Posterior vena cava (tissue), 2 donors: ENCODE measurements at regions not wholly inside any gene's neighbourhood (a gene's known extent, or its start where the extent isn't known, plus 50 kb on each side); places are given as distances from the start of the nearest gene placed in this dataset.

ENCODE experiments used
- DNase-seq: peaks from one replicate; pipeline ENCODE4 v3.0.0-alpha.2; 2020; ENCODE audit warnings: low spot score
- intact Hi-C, 2 donors: fragments of 100-400 bp; cut with DNase I; formaldehyde crosslinking; loops; one replicate each; pipeline versions ENCODE4 v1.14.1 to v1.14.2; 2022 to 2023
- donor health status: DM: yes; HTN: yes; CAD: no.
- donor health status: DM: yes; HTN: yes; CAD: no.

- intact Hi-C loops, result no loop called here
- no peak for DNase-seq
Observed at GRCh38 chr15:27673766-27674445, 425.2 kb downstream of the OCA2 start.

- intact Hi-C loops, result no loop called here
- no peak for DNase-seq
Observed at GRCh38 chr15:27672537-27672936, 426.6 kb downstream of the OCA2 start.

GRCh38 chr15:27671819-27672437 is 427.2 kb downstream of the OCA2 start:
- DNase-seq, result no peak
- intact Hi-C loops, result no loop called here

GRCh38 chr15:27670486-27671209 is 428.5 kb downstream of the OCA2 start:
- intact Hi-C loops, result no loop called here
- DNase-seq, result no peak

GRCh38 chr15:27669641-27670040 is 429.5 kb downstream of the OCA2 start:
- intact Hi-C loops, result no loop called here
- DNase-seq, result no peak

DNA sequence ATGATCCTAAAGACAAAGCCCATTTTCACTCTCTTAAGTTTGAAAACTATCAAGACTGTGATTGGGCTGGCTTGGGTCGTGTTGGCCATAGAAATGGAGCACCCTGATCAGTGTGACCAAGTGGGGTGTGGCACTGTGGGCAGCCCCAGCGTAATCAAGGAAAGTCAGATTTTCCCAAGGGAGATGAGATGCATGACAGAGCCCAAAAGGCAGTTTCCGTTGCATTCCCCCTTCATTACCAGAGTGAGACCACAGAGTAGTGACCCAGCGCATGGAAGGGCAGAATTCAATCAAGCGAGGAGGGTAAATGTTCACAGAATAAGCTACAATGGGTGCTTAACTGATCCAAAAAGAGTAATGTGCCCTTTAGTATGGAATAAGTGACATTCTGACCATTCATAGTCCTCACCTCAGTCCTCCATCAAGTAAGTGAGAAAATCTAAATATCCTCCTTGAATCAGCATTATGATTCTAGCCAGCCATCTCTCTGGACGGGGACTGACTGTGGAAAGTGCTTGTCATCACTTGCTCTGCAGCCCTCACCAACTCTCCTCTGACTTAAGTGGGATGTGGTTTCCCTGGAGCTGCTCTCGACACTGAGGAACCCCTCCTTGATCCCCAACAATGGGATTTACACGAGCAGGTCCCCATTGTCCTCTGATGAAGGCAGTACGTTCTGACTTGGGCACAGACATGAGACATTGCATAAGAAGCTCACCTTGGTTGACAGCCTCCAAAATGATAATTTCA is 430.5 kb downstream of the OCA2 start:
- DNase-seq, result no peak
- intact Hi-C loops, result no loop called here

GRCh38 chr15:27665002-27665401 is 434.1 kb downstream of the OCA2 start:
- DNase-seq, result no peak
- intact Hi-C loops, result no loop called here

DNA sequence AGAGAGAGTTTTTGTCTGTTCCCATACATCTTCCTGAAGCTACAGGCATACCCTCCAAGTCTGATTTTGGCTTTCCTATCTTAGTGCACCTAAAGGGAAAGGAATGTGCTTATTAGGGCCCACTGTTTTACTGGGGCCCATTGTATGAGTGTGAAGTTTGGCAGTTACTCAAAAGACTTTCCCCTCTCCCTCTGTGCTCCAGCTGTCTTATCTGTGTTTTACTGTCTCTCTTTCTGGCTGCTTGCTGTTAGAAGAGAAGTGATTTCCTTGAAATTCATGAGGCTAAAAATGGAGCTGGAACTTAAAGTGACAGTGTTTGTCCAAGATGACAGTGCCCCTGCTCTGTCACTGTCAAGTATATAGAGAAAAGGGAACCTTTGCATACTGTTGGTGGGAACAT is 436.2 kb downstream of the OCA2 start:
- intact Hi-C loops, result no loop called here
- DNase-seq, result no peak

DNA sequence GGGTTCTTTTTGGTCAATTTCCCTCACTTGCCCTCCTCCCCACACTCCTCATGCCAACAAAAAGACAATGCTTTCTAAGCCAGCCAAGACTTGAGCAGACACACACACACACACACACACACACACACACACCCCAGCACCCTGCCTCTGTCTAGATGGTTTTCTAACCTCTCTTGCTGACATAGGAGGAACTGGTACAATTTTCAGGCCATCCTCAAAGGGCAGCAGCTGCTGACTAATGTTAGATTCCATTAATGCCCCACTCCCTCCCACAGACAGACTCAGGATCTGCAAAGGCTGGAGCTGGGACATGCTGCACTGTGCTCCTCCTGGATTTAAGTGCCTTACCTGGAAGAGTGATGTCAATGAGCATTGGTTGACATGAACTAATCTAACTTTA is 438.4 kb downstream of the OCA2 start:
- intact Hi-C loops, result no loop called here
- DNase-seq, result no peak

DNA sequence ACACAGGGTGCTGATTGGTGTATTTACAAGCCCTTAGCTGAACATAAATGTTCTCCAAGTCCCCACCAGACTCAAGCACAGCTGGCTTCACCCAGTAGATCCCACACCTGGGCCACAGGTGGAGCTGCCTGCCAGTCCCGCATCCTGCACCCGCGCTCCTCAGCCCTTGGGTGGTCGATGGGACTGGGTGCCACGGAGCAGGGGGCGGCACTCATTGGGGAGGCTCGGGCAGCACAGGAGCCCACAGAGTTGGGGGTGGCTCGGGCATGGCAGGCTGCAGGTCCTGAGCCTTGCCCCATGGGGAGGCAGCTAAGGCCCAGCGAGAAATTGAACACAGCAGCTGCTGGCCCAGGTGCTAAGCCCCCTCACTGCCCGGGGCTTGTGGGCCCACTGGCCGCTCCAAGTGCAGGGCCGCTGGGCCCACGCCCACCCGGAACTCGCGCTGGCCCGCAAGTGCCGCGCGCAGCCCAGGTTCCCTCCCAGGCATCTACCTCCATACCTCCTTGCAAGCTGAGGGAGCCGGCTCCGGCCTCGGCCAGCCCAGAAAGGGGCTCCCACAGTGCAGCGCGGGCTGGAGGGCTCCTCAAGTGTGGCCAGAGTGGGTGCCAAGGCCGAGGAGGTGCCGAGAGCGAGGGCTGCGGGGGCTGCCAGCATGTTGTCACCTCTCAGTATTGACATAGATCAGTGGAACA is 442.7 kb downstream of the OCA2 start:
- intact Hi-C loops, result no loop called here

DNA sequence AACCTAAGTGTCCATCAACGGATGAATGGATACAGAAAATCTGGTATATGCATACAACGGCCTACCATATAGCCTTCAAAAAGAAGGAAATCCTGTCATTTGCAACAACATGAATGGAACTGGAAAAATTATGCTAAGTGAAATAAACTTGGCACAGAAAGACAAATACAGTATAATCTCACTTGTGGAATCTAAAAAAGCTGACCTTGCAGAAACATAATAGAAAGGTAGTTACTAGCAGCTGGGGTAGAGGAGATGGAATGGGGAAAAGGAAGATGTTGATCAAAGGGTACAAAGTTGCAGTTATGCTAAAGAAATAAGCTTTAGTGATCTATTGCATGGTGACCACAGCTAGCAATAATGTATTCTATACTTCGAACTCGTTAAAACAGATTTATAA is 444.1 kb downstream of the OCA2 start:
- intact Hi-C loops, result no loop called here
- no peak for DNase-seq

More for the DNA sequence above, 442.7 kb downstream of the OCA2 start:
- DNase-seq, result no peak

- DNase-seq, result no peak
- intact Hi-C loops, result no loop called here
Observed at GRCh38 chr15:27650244-27650643, 448.9 kb downstream of the OCA2 start.

GRCh38 chr15:27648359-27648758 is 450.8 kb downstream of the OCA2 start:
- intact Hi-C loops, result no loop called here
- no peak for DNase-seq

GRCh38 chr15:27646531-27646930 is 452.6 kb downstream of the OCA2 start:
- intact Hi-C loops, result no loop called here
- DNase-seq, result no peak

- no peak for DNase-seq
- intact Hi-C loops, result no loop called here
Observed at GRCh38 chr15:27645672-27646071, 453.4 kb downstream of the OCA2 start.

- intact Hi-C loops, result no loop called here
- DNase-seq, result no peak
Observed at GRCh38 chr15:27642981-27643380, 456.1 kb downstream of the OCA2 start.

DNA sequence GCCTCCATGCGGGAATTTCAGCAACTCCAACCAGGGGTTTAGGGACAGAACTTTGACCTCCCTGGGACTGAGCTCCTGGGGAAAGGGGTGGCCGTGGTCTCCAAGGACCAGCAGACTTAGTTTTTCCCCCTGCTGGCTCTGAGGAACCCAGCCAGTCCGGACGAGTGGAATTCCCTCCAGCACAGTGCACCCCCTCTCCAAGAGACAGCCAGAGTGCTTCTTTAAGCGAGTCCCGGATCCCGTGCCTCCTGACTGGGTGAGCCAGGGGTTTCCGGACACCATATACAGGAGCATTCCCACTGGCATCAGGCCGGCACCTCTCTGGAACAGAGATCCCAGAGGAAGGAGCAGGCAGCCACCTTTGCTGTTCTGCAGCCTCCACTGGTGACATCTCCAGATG is 459.5 kb downstream of the OCA2 start:
- intact Hi-C loops, result no loop called here

GRCh38 chr15:27638958-27639357 is 460.2 kb downstream of the OCA2 start:
- intact Hi-C loops, result no loop called here

More for the DNA sequence above, 459.5 kb downstream of the OCA2 start:
- DNase-seq, result no peak

GRCh38 chr15:27635916-27636315 is 463.2 kb downstream of the OCA2 start:
- intact Hi-C loops, result no loop called here
- no peak for DNase-seq

More at GRCh38 chr15:27638958-27639357, 460.2 kb downstream of the OCA2 start:
- no peak for DNase-seq
